DLD1 (cell line): ENCODE measurements at regions not wholly inside any gene's neighbourhood (a gene's known extent, or its start where the extent isn't known, plus 50 kb on each side); places are given as distances from the start of the nearest gene placed in this dataset.

ENCODE experiments used
- in situ Hi-C: cut with HindIII; loops from 2 replicates; pipeline ENCODE4 v1.10.0; 2017; ENCODE audit warnings: low sequenced_read_pairs

- in situ Hi-C loops = no loop called here
These were observed 240.6 kb upstream of the MEF2C start for GRCh38 chr5:89123581-89123980.

GRCh38 chr5:89120719-89121118, 237.7 kb upstream of the MEF2C start:
- in situ Hi-C loops = no loop called here

- in situ Hi-C loops = no loop called here
These were observed 234.2 kb upstream of the MEF2C start for GRCh38 chr5:89117124-89117644.

GRCh38 chr5:89110916-89111646, 228.1 kb upstream of the MEF2C start:
- in situ Hi-C loops = no loop called here

GRCh38 chr5:89106480-89106879, 223.5 kb upstream of the MEF2C start:
- in situ Hi-C loops = no loop called here

- in situ Hi-C loops = no loop called here
These were observed 222.9 kb upstream of the MEF2C start for GRCh38 chr5:89105836-89106235.

- in situ Hi-C loops = no loop called here
These were observed 222.2 kb upstream of the MEF2C start for GRCh38 chr5:89105171-89105695.

- in situ Hi-C loops = no loop called here
These were observed 215.3 kb upstream of the MEF2C start for GRCh38 chr5:89098199-89098756.

GRCh38 chr5:89097103-89097502, 214.1 kb upstream of the MEF2C start:
- in situ Hi-C loops = no loop called here

- in situ Hi-C loops = no loop called here
These were observed 212.4 kb upstream of the MEF2C start for GRCh38 chr5:89095341-89095740.

GRCh38 chr5:89090037-89090436, 207.1 kb upstream of the MEF2C start:
- in situ Hi-C loops = no loop called here

GRCh38 chr5:89087551-89088318, 204.8 kb upstream of the MEF2C start:
- in situ Hi-C loops = no loop called here

- in situ Hi-C loops = no loop called here
These were observed 204.1 kb upstream of the MEF2C start for GRCh38 chr5:89087128-89087527.

- in situ Hi-C loops = no loop called here
These were observed 203.6 kb upstream of the MEF2C start for GRCh38 chr5:89086390-89087086.

GRCh38 chr5:89083791-89084190, 200.8 kb upstream of the MEF2C start:
- in situ Hi-C loops = no loop called here

- in situ Hi-C loops = no loop called here
These were observed 198.4 kb upstream of the MEF2C start for GRCh38 chr5:89081360-89081759.

- in situ Hi-C loops = no loop called here
These were observed 197.6 kb upstream of the MEF2C start for GRCh38 chr5:89080467-89081116.

GRCh38 chr5:89072842-89073672, 190.1 kb upstream of the MEF2C start:
- in situ Hi-C loops = no loop called here

- in situ Hi-C loops = no loop called here
These were observed 189.0 kb upstream of the MEF2C start for GRCh38 chr5:89071941-89072331.
